ENCODE measurements at regions not wholly inside any gene's neighbourhood (a gene's known extent, or its start where the extent isn't known, plus 50 kb on each side); places are given as distances from the start of the nearest gene placed in this dataset.

- no peak for TF ChIP-seq POLR2A (IDR thresholded peaks at IDR 0.05; ENCODE audit: extremely low read depth, insufficient read length)
- no peak for TF ChIP-seq CTCF (IDR thresholded peaks at IDR 0.05; ENCODE audit: low read depth, low read length)
- TF ChIP-seq MAX (IDR thresholded peaks at IDR 0.05; ENCODE audit: low read depth, low read length) = no peak
Observed at GRCh38 chr9:106503759-106504158, 359.2 kb upstream of the ZNF462 start.

Measured in NB4 (cell line).